Omental fat pad (tissue), 3 donors: ENCODE measurements at regions not wholly inside any gene's neighbourhood (a gene's known extent, or its start where the extent isn't known, plus 50 kb on each side); places are given as distances from the start of the nearest gene placed in this dataset.

ENCODE experiments used
- ATAC-seq: fragments of 150-250 bp; one replicate; pipeline ENCODE4 v1.9.1; 2016; ENCODE audit warnings: mild to moderate bottlenecking, moderate library complexity; ENCODE audit not compliant: low FRiP score
- DNase-seq: peaks from one replicate; pipeline ENCODE4 v3.0.0-alpha.2; 2019; ENCODE audit warnings: low spot score
- CTCF ChIP-seq, 3 donors: fragments of 450-650 bp; IDR thresholded peaks; one replicate each; pipeline ENCODE4 v1.5.1; 2016 to 2017; ENCODE audit warnings: antibody characterized with exemption in 3 of 3, mild to moderate bottlenecking in 3 of 3, moderate library complexity in 2 of 3

GRCh38 chr1:72620453-72620852 lies 338.1 kb upstream of the NEGR1 start:
- no peak for DNase-seq
- TF ChIP-seq CTCF (IDR thresholded peaks at IDR 0.05), result no peak
- no peak for ATAC-seq

GRCh38 chr1:72606216-72606810 lies 324.0 kb upstream of the NEGR1 start:
- TF ChIP-seq CTCF (IDR thresholded peaks at IDR 0.05), result no peak
- ATAC-seq (no peak), DNase-seq (no peak)

GRCh38 chr1:72601035-72601674 lies 318.8 kb upstream of the NEGR1 start:
- TF ChIP-seq CTCF (IDR thresholded peaks at IDR 0.05), result no peak
- DNase-seq (no peak), ATAC-seq (no peak)

- no peak for ATAC-seq
- no peak for TF ChIP-seq CTCF (IDR thresholded peaks at IDR 0.05)
- DNase-seq, result no peak
Observed at GRCh38 chr1:72586023-72586685, 303.8 kb upstream of the NEGR1 start.

- ATAC-seq (no peak), DNase-seq (no peak)
- TF ChIP-seq CTCF (IDR thresholded peaks at IDR 0.05), result no peak
Observed at GRCh38 chr1:72579629-72580028, 297.3 kb upstream of the NEGR1 start.

- no peak for TF ChIP-seq CTCF (IDR thresholded peaks at IDR 0.05)
- DNase-seq (no peak), ATAC-seq (no peak)
Observed at GRCh38 chr1:72570815-72571214, 288.5 kb upstream of the NEGR1 start.

GRCh38 chr1:72568113-72568512 lies 285.8 kb upstream of the NEGR1 start:
- DNase-seq (no peak), ATAC-seq (no peak)
- TF ChIP-seq CTCF (IDR thresholded peaks at IDR 0.05), result no peak
